OCI-LY1 (cell line): ENCODE measurements at regions not wholly inside any gene's neighbourhood (a gene's known extent, or its start where the extent isn't known, plus 50 kb on each side); places are given as distances from the start of the nearest gene placed in this dataset.

ENCODE experiments used
- H2AFZ ChIP-seq: fragments of 200-600 bp; sonication (generic), shearing (Covaris generic); 2 replicates; pipeline ENCODE4 v1.6.0; 2014; ENCODE audit warnings: antibody characterized with exemption, mild to moderate bottlenecking, low read length
- H3F3A ChIP-seq: fragments of 200-600 bp; sonication (generic), shearing (Covaris generic); 2 replicates; pipeline ENCODE4 v1.6.0; 2014; ENCODE audit warnings: mild to moderate bottlenecking, antibody characterized with exemption, low read length, moderate library complexity; ENCODE audit not compliant: insufficient read depth
- H3K27ac ChIP-seq: fragments of 200-600 bp; sonication (generic); 2 replicates; pipeline ENCODE4 v1.5.1; 2014; ENCODE audit warnings: low read length, mixed run types, mild to moderate bottlenecking, low read depth; ENCODE audit not compliant: poor library complexity, severe bottlenecking
- H3K27me3 ChIP-seq: fragments of 200-600 bp; sonication (generic); 2 replicates; pipeline ENCODE4 v1.6.0; 2014; ENCODE audit warnings: antibody characterized with exemption, mild to moderate bottlenecking, low read length, moderate library complexity; ENCODE audit not compliant: insufficient read depth
- H3K36me3 ChIP-seq: fragments of 200-600 bp; sonication (generic); 2 replicates; pipeline ENCODE4 v1.6.1; 2014; ENCODE audit warnings: mild to moderate bottlenecking, antibody characterized with exemption, low read length, moderate library complexity, mixed read lengths; ENCODE audit not compliant: insufficient read depth
- H3K4me1 ChIP-seq: fragments of 200-600 bp; sonication (generic); 2 replicates; pipeline ENCODE4 v1.5.1; 2014; ENCODE audit warnings: mild to moderate bottlenecking, low read length, moderate library complexity; ENCODE audit not compliant: insufficient read depth, severe bottlenecking
- H3K4me2 ChIP-seq: fragments of 200-600 bp; sonication (generic), shearing (Covaris generic); 2 replicates; pipeline ENCODE4 v1.6.1; 2014; ENCODE audit warnings: low read length
- H3K4me3 ChIP-seq: fragments of 200-600 bp; sonication (generic); 2 replicates; pipeline ENCODE4 v1.5.1; 2014; ENCODE audit warnings: low read length, low read depth, mild to moderate bottlenecking, mixed read lengths; ENCODE audit not compliant: poor library complexity, severe bottlenecking
- H3K79me2 ChIP-seq: fragments of 200-600 bp; shearing (Covaris generic); 2 replicates; pipeline ENCODE4 v1.6.1; 2016; ENCODE audit warnings: mixed run types, low read length, mixed read lengths; ENCODE audit not compliant: insufficient read depth
- H3K9ac ChIP-seq: fragments of 200-600 bp; sonication (generic), shearing (Covaris generic); 2 replicates; pipeline ENCODE4 v1.6.1; 2014; ENCODE audit warnings: mild to moderate bottlenecking, low read length, mixed read lengths
- H3K9me2 ChIP-seq: fragments of 200-600 bp; sonication (generic), shearing (Covaris generic); 2 replicates; pipeline ENCODE4 v1.6.1; 2014; ENCODE audit warnings: low read depth, mild to moderate bottlenecking, low read length, mixed read lengths
- H3K9me3 ChIP-seq: fragments of 200-600 bp; shearing (Covaris generic); 2 replicates; pipeline ENCODE4 v1.6.1; 2014; ENCODE audit warnings: low read length, mixed read lengths
- H4K20me1 ChIP-seq: fragments of 200-600 bp; sonication (generic), shearing (Covaris generic); 2 replicates; pipeline ENCODE4 v1.6.0; 2016; ENCODE audit warnings: mild to moderate bottlenecking, low read length; ENCODE audit not compliant: insufficient read depth
- EZH2 ChIP-seq: fragments of 200-600 bp; sonication (generic), shearing (Covaris generic); IDR thresholded peaks from 2 replicates; pipeline ENCODE4 v1.8.0; 2017; ENCODE audit warnings: borderline replicate concordance, mixed run types, mild to moderate bottlenecking, antibody characterized with exemption, low read length, moderate library complexity, mixed read lengths
- TF ChIP-seq, protein P1 (sequence below): fragments of 200-600 bp; sonication (generic), shearing (Covaris generic); IDR thresholded peaks from 2 replicates; pipeline ENCODE4 v1.5.1; 2017; ENCODE audit warnings: mild to moderate bottlenecking, antibody characterized with exemption, low read length, moderate library complexity, mixed read lengths

DNA sequence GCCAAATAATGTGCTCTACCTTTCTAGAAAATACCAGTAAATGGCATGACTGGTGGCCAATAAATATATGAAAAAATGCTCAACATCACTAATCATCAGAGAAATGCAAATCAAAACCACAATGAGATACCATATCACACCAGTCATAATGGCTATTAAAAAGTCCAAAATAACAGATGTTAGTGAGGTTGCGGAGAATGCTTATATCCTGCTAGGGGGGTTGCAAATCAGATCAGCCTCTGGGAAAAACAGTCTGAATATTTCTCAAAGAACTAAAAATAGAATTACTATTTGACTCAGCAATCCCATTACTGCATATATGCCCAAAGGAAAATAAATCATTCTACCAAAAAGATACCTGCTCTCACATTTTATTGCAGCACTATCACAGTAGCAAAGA, 115.1 kb downstream of the RASGEF1B start:
- no peak overlapping the region for H3K9ac ChIP-seq
- H3K9me2 ChIP-seq = no peaks in the 10 kb centered on the region
- H3K4me2 ChIP-seq = no peak overlapping the region
- no peaks in the 10 kb centered on the region for H3K27me3 ChIP-seq
- H3K4me3 ChIP-seq = no peak overlapping the region
- H3F3A ChIP-seq = no peaks in the 10 kb centered on the region
- TF ChIP-seq, protein P1, sequence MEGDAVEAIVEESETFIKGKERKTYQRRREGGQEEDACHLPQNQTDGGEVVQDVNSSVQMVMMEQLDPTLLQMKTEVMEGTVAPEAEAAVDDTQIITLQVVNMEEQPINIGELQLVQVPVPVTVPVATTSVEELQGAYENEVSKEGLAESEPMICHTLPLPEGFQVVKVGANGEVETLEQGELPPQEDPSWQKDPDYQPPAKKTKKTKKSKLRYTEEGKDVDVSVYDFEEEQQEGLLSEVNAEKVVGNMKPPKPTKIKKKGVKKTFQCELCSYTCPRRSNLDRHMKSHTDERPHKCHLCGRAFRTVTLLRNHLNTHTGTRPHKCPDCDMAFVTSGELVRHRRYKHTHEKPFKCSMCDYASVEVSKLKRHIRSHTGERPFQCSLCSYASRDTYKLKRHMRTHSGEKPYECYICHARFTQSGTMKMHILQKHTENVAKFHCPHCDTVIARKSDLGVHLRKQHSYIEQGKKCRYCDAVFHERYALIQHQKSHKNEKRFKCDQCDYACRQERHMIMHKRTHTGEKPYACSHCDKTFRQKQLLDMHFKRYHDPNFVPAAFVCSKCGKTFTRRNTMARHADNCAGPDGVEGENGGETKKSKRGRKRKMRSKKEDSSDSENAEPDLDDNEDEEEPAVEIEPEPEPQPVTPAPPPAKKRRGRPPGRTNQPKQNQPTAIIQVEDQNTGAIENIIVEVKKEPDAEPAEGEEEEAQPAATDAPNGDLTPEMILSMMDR = no peak
- no peak for TF ChIP-seq EZH2
- no peak overlapping the region for H3K27ac ChIP-seq
- H3K36me3 ChIP-seq = no peaks in the 10 kb centered on the region
- no peaks in the 10 kb centered on the region for H4K20me1 ChIP-seq
- H3K79me2 ChIP-seq = no peaks in the 10 kb centered on the region
- H3K9me3 ChIP-seq = no peaks in the 10 kb centered on the region
- H3K4me1 ChIP-seq = no peaks in the 10 kb centered on the region
- H2AFZ ChIP-seq = no peak overlapping the region

DNA sequence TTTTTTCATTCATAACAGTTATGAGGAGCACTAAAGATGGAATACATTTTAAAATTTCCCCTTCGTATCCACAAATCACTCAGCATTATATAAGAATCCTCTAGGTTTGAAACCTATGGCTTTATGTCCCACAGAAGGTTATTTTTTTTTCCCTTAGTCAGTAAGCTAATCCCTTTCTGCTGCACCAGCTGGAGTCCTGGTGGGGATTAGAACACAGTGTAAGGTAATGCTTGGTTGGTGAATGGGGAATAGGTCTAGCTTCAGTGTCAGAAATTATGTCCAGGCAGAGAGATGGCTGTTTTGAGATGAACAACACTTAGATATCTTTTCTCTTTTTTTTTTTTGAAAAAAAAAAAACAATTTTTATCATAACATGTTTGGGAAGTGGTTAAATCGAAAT, 116.6 kb downstream of the RASGEF1B start:
- H3K27me3 ChIP-seq = no peaks in the 10 kb centered on the region
- H3K79me2 ChIP-seq = no peaks in the 10 kb centered on the region
- H3K27ac ChIP-seq = no peak overlapping the region
- no peaks in the 10 kb centered on the region for H4K20me1 ChIP-seq
- H3K9me3 ChIP-seq = no peaks in the 10 kb centered on the region
- H3K9ac ChIP-seq = no peak overlapping the region
- TF ChIP-seq, protein P1 = no peak
- TF ChIP-seq EZH2 = no peak
- H2AFZ ChIP-seq = no peak overlapping the region
- H3K9me2 ChIP-seq = no peaks in the 10 kb centered on the region
- no peaks in the 10 kb centered on the region for H3K36me3 ChIP-seq
- no peaks in the 10 kb centered on the region for H3K4me1 ChIP-seq
- no peak overlapping the region for H3K4me2 ChIP-seq
- H3K4me3 ChIP-seq = no peak overlapping the region
- no peaks in the 10 kb centered on the region for H3F3A ChIP-seq

DNA sequence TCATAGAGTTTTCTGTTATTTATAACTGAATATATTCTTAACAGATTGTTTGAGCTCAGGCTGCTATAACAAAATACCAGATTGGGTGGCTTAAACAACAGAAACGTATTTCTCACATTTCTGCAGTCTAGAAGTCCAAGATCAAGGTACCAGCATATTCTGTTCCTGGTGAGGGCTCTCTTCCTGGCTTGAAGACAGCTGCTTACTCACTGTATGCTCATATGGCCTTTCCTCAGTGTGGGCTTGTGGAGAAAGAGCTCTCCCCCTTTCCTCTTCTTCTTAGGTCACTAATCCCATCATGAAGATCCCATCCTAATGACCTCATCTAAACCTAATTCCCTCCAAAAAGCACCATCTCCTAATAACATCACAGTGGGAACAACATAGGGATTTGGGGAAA, 117.8 kb downstream of the RASGEF1B start:
- Histone ChIP-seq H3K27me3 (no peaks in the 10 kb centered on the region), H3K4me1 (no peaks in the 10 kb centered on the region), H3F3A (no peaks in the 10 kb centered on the region), H3K4me2 (no peak overlapping the region), H3K9me3 (no peaks in the 10 kb centered on the region), H3K79me2 (no peaks in the 10 kb centered on the region), H3K27ac (no peak overlapping the region), H3K9me2 (no peaks in the 10 kb centered on the region), H3K9ac (no peak overlapping the region), H3K4me3 (no peak overlapping the region), H3K36me3 (no peaks in the 10 kb centered on the region), H2AFZ (no peak overlapping the region), H4K20me1 (no peaks in the 10 kb centered on the region)
- no peak for TF ChIP-seq EZH2
- TF ChIP-seq, protein P1 = no peak
